ENCODE measurements at regions not wholly inside any gene's neighbourhood (a gene's known extent, or its start where the extent isn't known, plus 50 kb on each side); places are given as distances from the start of the nearest gene placed in this dataset.

- no peak for TF ChIP-seq CTCF (IDR thresholded peaks at IDR 0.05; ENCODE audit: low read depth, low read length, missing input control)
- TF ChIP-seq MAX (IDR thresholded peaks at IDR 0.05): no peak
Observed at GRCh38 chr1:113281550-113281949, 108.8 kb upstream of the MAGI3 start.
